GM23338 (cell line): ENCODE measurements at regions not wholly inside any gene's neighbourhood (a gene's known extent, or its start where the extent isn't known, plus 50 kb on each side); places are given as distances from the start of the nearest gene placed in this dataset.

ENCODE experiments used
- ATAC-seq: fragments of 200-7000 bp; cut with Tn5 transposase; 3 replicates; pipeline ENCODE4 v1.9.1; 2020
- DNase-seq: peaks from one replicate; pipeline ENCODE4 v3.0.0-alpha.2; 2015; ENCODE audit warnings: low spot score
- H2AFZ ChIP-seq: fragments of 200-600 bp; sonication (generic); 2 replicates; pipeline ENCODE4 v1.8.0; 2016; ENCODE audit warnings: antibody characterized with exemption, mild to moderate bottlenecking, moderate library complexity
- H3F3A ChIP-seq: fragments of 200-600 bp; sonication (generic); replicated peaks from 2 replicates; pipeline ENCODE4 v1.8.0; 2017; ENCODE audit warnings: antibody characterized with exemption, mixed run types, low read depth
- H3K27ac ChIP-seq: fragments of 200-600 bp; sonication (generic); 2 replicates; pipeline ENCODE4 v1.6.1; 2016; ENCODE audit warnings: low read depth
- H3K27me3 ChIP-seq: fragments of 200-600 bp; sonication (generic); 2 replicates; pipeline ENCODE4 v1.8.0; 2016; ENCODE audit warnings: mild to moderate bottlenecking, mixed run types, moderate library complexity; ENCODE audit not compliant: insufficient read depth
- H3K36me3 ChIP-seq: fragments of 200-600 bp; sonication (generic); 2 replicates; pipeline ENCODE4 v1.8.0; 2016; ENCODE audit warnings: mild to moderate bottlenecking; ENCODE audit not compliant: insufficient read depth
- H3K4me1 ChIP-seq: fragments of 200-600 bp; sonication (generic); 2 replicates; pipeline ENCODE4 v1.8.0; 2016; ENCODE audit warnings: mild to moderate bottlenecking, moderate library complexity; ENCODE audit not compliant: insufficient read depth
- H3K4me2 ChIP-seq: fragments of 200-600 bp; sonication (generic); 2 replicates; pipeline ENCODE4 v1.7.1; 2017; ENCODE audit warnings: mixed run types
- H3K4me3 ChIP-seq: fragments of 200-600 bp; sonication (generic); 2 replicates; pipeline ENCODE4 v1.6.1; 2016; ENCODE audit warnings: mixed run types
- H3K79me2 ChIP-seq: fragments of 200-600 bp; sonication (generic); replicated peaks from 2 replicates; pipeline ENCODE4 v1.8.0; 2017; ENCODE audit warnings: mild to moderate bottlenecking; ENCODE audit not compliant: insufficient read depth
- H3K9me2 ChIP-seq: fragments of 200-600 bp; sonication (generic); 2 replicates; pipeline ENCODE4 v1.8.0; 2017; ENCODE audit not compliant: insufficient read depth
- H4K20me1 ChIP-seq: fragments of 200-600 bp; sonication (generic); replicated peaks from 2 replicates; pipeline ENCODE4 v1.8.0; 2017; ENCODE audit warnings: mild to moderate bottlenecking; ENCODE audit not compliant: insufficient read depth
- H3K27ac Mint-ChIP-seq: 2 replicates; pipeline ENCODE4 v1.8.0; 2020; ENCODE audit warnings: inconsistent platforms, mild to moderate bottlenecking, moderate library complexity, mixed read lengths
- H3K27me3 Mint-ChIP-seq: 3 replicates; pipeline ENCODE4 v1.8.0; 2022; ENCODE audit warnings: low read depth, mild to moderate bottlenecking, moderate library complexity, mixed read lengths, inconsistent platforms; ENCODE audit not compliant: insufficient read depth, poor library complexity
- H3K36me3 Mint-ChIP-seq: 3 replicates; pipeline ENCODE4 v1.8.0; 2021; ENCODE audit warnings: low read depth, mild to moderate bottlenecking, inconsistent platforms, moderate library complexity, mixed read lengths
- H3K4me1 Mint-ChIP-seq: 3 replicates; pipeline ENCODE4 v1.8.0; 2020; ENCODE audit warnings: mild to moderate bottlenecking, inconsistent platforms, mixed read lengths
- H3K4me3 Mint-ChIP-seq: 3 replicates; pipeline ENCODE4 v1.8.0; 2021; ENCODE audit warnings: moderate library complexity, mild to moderate bottlenecking, inconsistent platforms, mixed read lengths
- H3K9me3 Mint-ChIP-seq: 3 replicates; pipeline ENCODE4 v1.8.0; 2020; ENCODE audit warnings: moderate library complexity, mild to moderate bottlenecking, inconsistent platforms, mixed read lengths
- CREB1 ChIP-seq: fragments of 250-450 bp; sonication (Bioruptor Pico); IDR thresholded peaks from 2 replicates; pipeline ENCODE4 v1.5.0; 2020; ENCODE audit warnings: low read depth, mild to moderate bottlenecking, moderate library complexity
- CTCF ChIP-seq, 2 experiments: fragments of 200-600 bp in 1 of 2; sonication (generic) in 1 of 2; conservative IDR thresholded peaks; 2 replicates each; pipeline versions ENCODE4 v1.5.1 to v1.6.1; 2016 to 2017; ENCODE audit warnings: antibody characterized with exemption in 2 of 2, low read depth in 2 of 2, mild to moderate bottlenecking in 2 of 2, moderate library complexity in 1 of 2
- ETS1 ChIP-seq: IDR thresholded peaks from 2 replicates; pipeline ENCODE4 v1.6.1; 2016; ENCODE audit warnings: antibody characterized with exemption
- EZH2 ChIP-seq: fragments of 200-600 bp; sonication (generic); IDR thresholded peaks from one replicate; pipeline ENCODE4 v1.8.0; 2017; ENCODE audit warnings: antibody characterized with exemption, mild to moderate bottlenecking, low read depth; ENCODE audit not compliant: unreplicated experiment
- EZH2phosphoT487 ChIP-seq: fragments of 200-600 bp; sonication (generic); IDR thresholded peaks from one replicate; pipeline ENCODE4 v1.8.1; 2018; ENCODE audit warnings: antibody characterized with exemption; ENCODE audit not compliant: unreplicated experiment
- JUNB ChIP-seq: IDR thresholded peaks from one replicate; pipeline ENCODE4 v1.6.1; 2016; ENCODE audit warnings: antibody characterized with exemption; ENCODE audit not compliant: unreplicated experiment
- NANOG ChIP-seq: IDR thresholded peaks from 2 replicates; pipeline ENCODE4 v1.6.1; 2016; ENCODE audit warnings: antibody characterized with exemption, borderline replicate concordance
- POLR2AphosphoS5 ChIP-seq: IDR thresholded peaks from 2 replicates; pipeline ENCODE4 v1.6.1; 2016; ENCODE audit warnings: antibody characterized with exemption, low read depth
- REST ChIP-seq: IDR thresholded peaks from one replicate; pipeline ENCODE4 v1.6.1; 2018; ENCODE audit warnings: antibody characterized with exemption; ENCODE audit not compliant: unreplicated experiment
- STAT1 ChIP-seq: IDR thresholded peaks from one replicate; pipeline ENCODE4 v1.6.1; 2016; ENCODE audit warnings: antibody characterized with exemption; ENCODE audit not compliant: unreplicated experiment
- ZNF114 ChIP-seq: fragments of 250-450 bp; sonication (Bioruptor Pico); IDR thresholded peaks from 2 replicates; pipeline ENCODE4 v1.5.0; 2020; ENCODE audit warnings: mild to moderate bottlenecking, moderate library complexity
- ZNF331 ChIP-seq: fragments of 250-450 bp; sonication (Bioruptor Pico); IDR thresholded peaks from 2 replicates; pipeline ENCODE4 v1.5.0; 2020; ENCODE audit warnings: low read depth, mild to moderate bottlenecking, moderate library complexity
- ZNF462 ChIP-seq: fragments of 250-450 bp; sonication (Bioruptor Pico); IDR thresholded peaks from 2 replicates; pipeline ENCODE4 v1.5.0; 2020; ENCODE audit warnings: mild to moderate bottlenecking, moderate library complexity

GRCh38 chr15:34650177-34650576 is 66.7 kb upstream of the GOLGA8B start:
- no peak for DNase-seq
- Histone ChIP-seq H3K27me3 (no peaks in the 10 kb centered on the region), H3K4me1 (peaks cover 8% of the 10 kb centered on the region), H3K36me3 (no peaks in the 10 kb centered on the region), H3K79me2 (no peaks in the 10 kb centered on the region), H3K9me2 (no peaks in the 10 kb centered on the region), H3K4me2 (no peak overlapping the region), H2AFZ (no peak overlapping the region), H3K27ac (no peak overlapping the region), H3F3A (no peaks in the 10 kb centered on the region), H3K4me3 (no peak overlapping the region), H4K20me1 (no peaks in the 10 kb centered on the region)
- Mint-ChIP-seq H3K9me3 (no peaks in the 10 kb centered on the region), H3K36me3 (no peaks in the 10 kb centered on the region), H3K4me3 (no peak overlapping the region), H3K4me1 (peaks cover 7% of the 10 kb centered on the region; the same call in 2 of the 3 replicates), H3K27me3 (peaks cover 1% of the 10 kb centered on the region), H3K27ac (no peak overlapping the region)
- ATAC-seq = no peak
- TF ChIP-seq NANOG (no peak), CTCF (conservative IDR thresholded peaks at IDR 0.05; ENCODE audit: low read depth in 2 of 2) (no peak), ETS1 (no peak), POLR2AphosphoS5 (no peak), CREB1 (CRISPR knock-in tag) (no peak), ZNF462 (CRISPR knock-in tag) (no peak), ZNF331 (CRISPR knock-in tag) (no peak), STAT1 (no peak), REST (no peak), EZH2 (no peak), JUNB (no peak), EZH2phosphoT487 (no peak), ZNF114 (no peak)
